ENCODE measurements at regions not wholly inside any gene's neighbourhood (a gene's known extent, or its start where the extent isn't known, plus 50 kb on each side); places are given as distances from the start of the nearest gene placed in this dataset.
A peak's percentile ranks its signal among the peaks of the same experiment; 100 is the strongest.

GRCh38 chr16:48062681-48063080, 93.1 kb downstream of the ABCC12 start (continued):
- no peak for TF ChIP-seq NFE2L1 (tag; IDR thresholded peaks at IDR 0.05; ENCODE audit: borderline replicate concordance, low read depth)
- TF ChIP-seq ARID3A (IDR thresholded peaks at IDR 0.05; ENCODE audit: borderline replicate concordance, low read depth, low read length), result no peak
- TF ChIP-seq ZNF41 (CRISPR knock-in tag; conservative IDR thresholded peaks at IDR 0.05), result no peak
- TF ChIP-seq ZNF324 (CRISPR knock-in tag; IDR thresholded peaks at IDR 0.05), result no peak
- TF ChIP-seq TAF15 (IDR thresholded peaks at IDR 0.05; ENCODE audit: low read depth, low read length), result no peak
- TF ChIP-seq ZNF561 (CRISPR knock-in tag; conservative IDR thresholded peaks at IDR 0.05), result no peak
- TF ChIP-seq SMARCE1 (IDR thresholded peaks at IDR 0.05), result no peak

GRCh38 chr16:48059936-48060335, 95.9 kb downstream of the ABCC12 start:
- Histone ChIP-seq H3K4me2 (ENCODE audit: insufficient read depth, low read length) (no peak overlapping the region), H4K20me1 (replicated peaks; ENCODE audit: control insufficient read depth, insufficient read depth, low read length) (no peaks in the 10 kb centered on the region), H3K27ac (ENCODE audit: extremely low read depth, low read depth, low read length) (no peak overlapping the region), H3K4me3 (no peak overlapping the region), H3K4me1 (replicated peaks in 1 of 2; ENCODE audit: control insufficient read depth in 2 of 2, insufficient read depth in 2 of 2, low read length in 2 of 2) (no peaks in the 10 kb centered on the region; a peak in 1 of 5 replicates), H3K9ac (ENCODE audit: insufficient read depth in 1 of 2, low read depth in 2 of 2, low read length in 2 of 2) (no peak overlapping the region), H2AFZ (ENCODE audit: low read depth, low read length) (no peak overlapping the region), H3K27me3 (ENCODE audit: control insufficient read depth in 2 of 2, insufficient read depth in 2 of 2, low read length in 2 of 2) (peaks cover 7 to 12% of the 10 kb centered on the region in 2 experiments; a peak in 3 of 5 replicates), H3K36me3 (ENCODE audit: control insufficient read depth, insufficient read depth, low read length) (no peaks in the 10 kb centered on the region), H3K79me2 (ENCODE audit: control insufficient read depth, insufficient read depth, low read length) (no peaks in the 10 kb centered on the region), H3K9me1 (ENCODE audit: control insufficient read depth, insufficient read depth, low read length) (no peaks in the 10 kb centered on the region), H3K9me3 (replicated peaks; ENCODE audit: control insufficient read depth, insufficient read depth, low read depth, low read length) (no peaks in the 10 kb centered on the region)
- intact Hi-C loops (cut with micrococcal nuclease), result loop anchor here (5.0 kb wide), 1 partner anchor 918 kb away; the partner anchor contains the start of gene NETO2
- FAIRE-seq, result peak; percentile 54
- DNase-seq (ENCODE audit: extremely low read depth in 1 of 4, low spot score in 3 of 4), result no peak
- BruUV-seq (replicated peaks), result no TSS peak
- CTCF ChIA-PET (ENCODE audit: low intra/inter-chr PET ratio), result no interaction called here
- POLR2A ChIA-PET, result no interaction called here
- in situ Hi-C loops (cut with MboI), result no loop called here
- no peak for ATAC-seq
- 4% methylated on average over 15 of the region's 17 CpGs for WGBS (ENCODE audit: insufficient coverage, low coverage, missing lambda C conversion rate)
- TF ChIP-seq SREBF1 (IDR thresholded peaks at IDR 0.05; ENCODE audit: borderline replicate concordance, low read depth, low read length) (no peak), ZNF197 (CRISPR knock-in tag; IDR thresholded peaks at IDR 0.05; ENCODE audit: low read depth) (no peak), POU5F1 (IDR thresholded peaks at IDR 0.05; ENCODE audit: borderline replicate concordance, low read depth, low read length, partially characterized antibody) (no peak), PHF8 (IDR thresholded peaks at IDR 0.05; ENCODE audit: borderline replicate concordance, low read length) (no peak), ZNF445 (CRISPR knock-in tag; IDR thresholded peaks at IDR 0.05; ENCODE audit: low read depth) (no peak), MECOM (CRISPR knock-in tag; IDR thresholded peaks at IDR 0.05) (no peak), EHMT2 (IDR thresholded peaks at IDR 0.05) (no peak), BDP1 (IDR thresholded peaks at IDR 0.05; ENCODE audit: insufficient read depth, insufficient read length) (no peak), POLR2G (IDR thresholded peaks at IDR 0.05; ENCODE audit: low read depth, low read length) (no peak), RBM25 (IDR thresholded peaks at IDR 0.05; ENCODE audit: low read depth, low read length, severe bottlenecking) (no peak), JUNB (CRISPR knock-in tag; conservative IDR thresholded peaks at IDR 0.05) (no peak), ZNF766 (CRISPR knock-in tag; conservative IDR thresholded peaks at IDR 0.05) (no peak), ZNF431 (CRISPR knock-in tag; IDR thresholded peaks at IDR 0.05) (no peak), ZC3H4 (CRISPR knock-in tag; IDR thresholded peaks at IDR 0.05; ENCODE audit: borderline replicate concordance) (no peak), SOX6 (IDR thresholded peaks at IDR 0.05) (no peak), ZNF143 (CRISPR knock-in tag; IDR thresholded peaks at IDR 0.05) (no peak), ADNP (tag; IDR thresholded peaks at IDR 0.05) (no peak), ZNF140 (CRISPR knock-in tag; IDR thresholded peaks at IDR 0.05) (no peak)
